ENCODE measurements at regions not wholly inside any gene's neighbourhood (a gene's known extent, or its start where the extent isn't known, plus 50 kb on each side); places are given as distances from the start of the nearest gene placed in this dataset.

GRCh38 chr13:111406636-111407035 lies 86.2 kb downstream of the TEX29 start:
- no peaks in the 10 kb centered on the region for H3K36me3 Mint-ChIP-seq
- DNase-seq, result no peak
- H3K4me3 Mint-ChIP-seq, result no peak overlapping the region
- no peaks in the 10 kb centered on the region for H3K9me3 Mint-ChIP-seq
- H3K27ac Mint-ChIP-seq, result no peak overlapping the region
- no peaks in the 10 kb centered on the region for H3K4me1 Mint-ChIP-seq
- peaks cover 37% of the 10 kb centered on the region for H3K27me3 Mint-ChIP-seq
- CTCF ChIA-PET, result no interaction called here

GRCh38 chr13:111407381-111408131 lies 87.1 kb downstream of the TEX29 start:
- Mint-ChIP-seq H3K9me3 (no peaks in the 10 kb centered on the region), H3K27ac (no peak overlapping the region), H3K4me3 (no peak overlapping the region), H3K36me3 (no peaks in the 10 kb centered on the region), H3K27me3 (peaks cover 46% of the 10 kb centered on the region), H3K4me1 (no peaks in the 10 kb centered on the region)
- DNase-seq, result no peak
- CTCF ChIA-PET, result interaction anchor here (0.6 kb wide), 1 partner anchor 341 kb away, joined by 3 read pairs; no protein-coding TSS in a partner anchor

GRCh38 chr13:111409413-111409812 lies 89.0 kb downstream of the TEX29 start:
- H3K4me3 Mint-ChIP-seq, result no peak overlapping the region
- no peaks in the 10 kb centered on the region for H3K36me3 Mint-ChIP-seq
- H3K27me3 Mint-ChIP-seq, result peaks cover 61% of the 10 kb centered on the region
- H3K9me3 Mint-ChIP-seq, result no peaks in the 10 kb centered on the region
- CTCF ChIA-PET, result no interaction called here
- H3K4me1 Mint-ChIP-seq, result no peaks in the 10 kb centered on the region
- no peak overlapping the region for H3K27ac Mint-ChIP-seq
- no peak for DNase-seq

GRCh38 chr13:111410232-111411021 lies 90.0 kb downstream of the TEX29 start:
- H3K4me3 Mint-ChIP-seq, result no peak overlapping the region
- no peak for DNase-seq
- H3K27me3 Mint-ChIP-seq, result peaks cover 61% of the 10 kb centered on the region
- H3K27ac Mint-ChIP-seq, result no peak overlapping the region
- H3K9me3 Mint-ChIP-seq, result no peaks in the 10 kb centered on the region
- CTCF ChIA-PET, result interaction anchor here (0.6 to 0.9 kb wide), 2 partner anchors 9 to 18 kb away, joined by 3 to 4 read pairs; no protein-coding TSS in a partner anchor
- H3K36me3 Mint-ChIP-seq, result no peaks in the 10 kb centered on the region
- H3K4me1 Mint-ChIP-seq, result no peaks in the 10 kb centered on the region

GRCh38 chr13:111411151-111411858 lies 90.9 kb downstream of the TEX29 start:
- Mint-ChIP-seq H3K27ac (no peak overlapping the region), H3K36me3 (no peaks in the 10 kb centered on the region), H3K9me3 (no peaks in the 10 kb centered on the region), H3K4me3 (no peak overlapping the region), H3K27me3 (peaks cover 61% of the 10 kb centered on the region), H3K4me1 (no peaks in the 10 kb centered on the region)
- DNase-seq, result no peak
- CTCF ChIA-PET, result interaction anchor here (0.9 kb wide), 1 partner anchor 10 kb away, joined by 3 read pairs; no protein-coding TSS in a partner anchor

- H3K4me1 Mint-ChIP-seq, result no peaks in the 10 kb centered on the region
- no peak for DNase-seq
- CTCF ChIA-PET, result no interaction called here
- H3K27ac Mint-ChIP-seq, result no peak overlapping the region
- H3K27me3 Mint-ChIP-seq, result peaks cover 64% of the 10 kb centered on the region
- no peaks in the 10 kb centered on the region for H3K9me3 Mint-ChIP-seq
- H3K36me3 Mint-ChIP-seq, result no peaks in the 10 kb centered on the region
- H3K4me3 Mint-ChIP-seq, result no peak overlapping the region
These were observed 91.6 kb downstream of the TEX29 start for GRCh38 chr13:111411919-111412650.

GRCh38 chr13:111413407-111414187 lies 93.2 kb downstream of the TEX29 start:
- Mint-ChIP-seq H3K4me1 (no peaks in the 10 kb centered on the region), H3K36me3 (no peaks in the 10 kb centered on the region), H3K27me3 (peaks cover 59% of the 10 kb centered on the region), H3K9me3 (no peaks in the 10 kb centered on the region), H3K27ac (no peak overlapping the region), H3K4me3 (no peak overlapping the region)
- CTCF ChIA-PET, result interaction anchor here (1.1 kb wide), 1 partner anchor 15 kb away, joined by 3 read pairs; no protein-coding TSS in a partner anchor
- DNase-seq, result no peak

- no peak for DNase-seq
- H3K27me3 Mint-ChIP-seq, result peaks cover 54% of the 10 kb centered on the region
- H3K9me3 Mint-ChIP-seq, result no peaks in the 10 kb centered on the region
- H3K36me3 Mint-ChIP-seq, result no peaks in the 10 kb centered on the region
- CTCF ChIA-PET, result interaction anchor here (1.1 kb wide), 1 partner anchor 15 kb away, joined by 3 read pairs; no protein-coding TSS in a partner anchor
- H3K4me1 Mint-ChIP-seq, result no peaks in the 10 kb centered on the region
- no peak overlapping the region for H3K27ac Mint-ChIP-seq
- no peak overlapping the region for H3K4me3 Mint-ChIP-seq
These were observed 93.9 kb downstream of the TEX29 start for GRCh38 chr13:111414341-111414740.

GRCh38 chr13:111415246-111415645 lies 94.8 kb downstream of the TEX29 start:
- Mint-ChIP-seq H3K4me1 (no peaks in the 10 kb centered on the region), H3K36me3 (no peaks in the 10 kb centered on the region), H3K4me3 (no peak overlapping the region), H3K27me3 (peaks cover 46% of the 10 kb centered on the region), H3K9me3 (no peaks in the 10 kb centered on the region), H3K27ac (no peak overlapping the region)
- DNase-seq, result no peak
- CTCF ChIA-PET, result no interaction called here

GRCh38 chr13:111415765-111416164 lies 95.3 kb downstream of the TEX29 start:
- Mint-ChIP-seq H3K4me3 (no peak overlapping the region), H3K27ac (no peak overlapping the region), H3K4me1 (no peaks in the 10 kb centered on the region), H3K27me3 (peaks cover 41% of the 10 kb centered on the region), H3K9me3 (no peaks in the 10 kb centered on the region), H3K36me3 (no peaks in the 10 kb centered on the region)
- no peak for DNase-seq
- CTCF ChIA-PET, result no interaction called here

- H3K36me3 Mint-ChIP-seq, result no peaks in the 10 kb centered on the region
- no peak overlapping the region for H3K4me3 Mint-ChIP-seq
- no peak overlapping the region for H3K27ac Mint-ChIP-seq
- CTCF ChIA-PET, result interaction anchor here (1.3 kb wide), 1 partner anchor 11 kb away, joined by 3 read pairs; no protein-coding TSS in a partner anchor
- peaks cover 23% of the 10 kb centered on the region for H3K27me3 Mint-ChIP-seq
- no peaks in the 10 kb centered on the region for H3K9me3 Mint-ChIP-seq
- no peak for DNase-seq
- no peaks in the 10 kb centered on the region for H3K4me1 Mint-ChIP-seq
These were observed 97.7 kb downstream of the TEX29 start for GRCh38 chr13:111418101-111418500.

- no peaks in the 10 kb centered on the region for H3K9me3 Mint-ChIP-seq
These were observed 99.9 kb downstream of the TEX29 start for GRCh38 chr13:111420113-111420876.

GRCh38 chr13:111421216-111421615 lies 100.8 kb downstream of the TEX29 start:
- no peak overlapping the region for H3K27ac Mint-ChIP-seq
- H3K27me3 Mint-ChIP-seq, result peaks cover 9% of the 10 kb centered on the region
- CTCF ChIA-PET, result no interaction called here

More at GRCh38 chr13:111420113-111420876, 99.9 kb downstream of the TEX29 start:
- H3K4me3 Mint-ChIP-seq, result no peak overlapping the region
- CTCF ChIA-PET, result no interaction called here
- no peaks in the 10 kb centered on the region for H3K4me1 Mint-ChIP-seq
- H3K27ac Mint-ChIP-seq, result no peak overlapping the region
- no peaks in the 10 kb centered on the region for H3K36me3 Mint-ChIP-seq
- DNase-seq, result no peak
- H3K27me3 Mint-ChIP-seq, result peaks cover 9% of the 10 kb centered on the region

More at GRCh38 chr13:111421216-111421615, 100.8 kb downstream of the TEX29 start:
- H3K36me3 Mint-ChIP-seq, result no peaks in the 10 kb centered on the region
- no peak for DNase-seq
- no peak overlapping the region for H3K4me3 Mint-ChIP-seq
- no peaks in the 10 kb centered on the region for H3K9me3 Mint-ChIP-seq
- H3K4me1 Mint-ChIP-seq, result no peaks in the 10 kb centered on the region
